Transverse colon (tissue), 4 donors: ENCODE measurements at regions not wholly inside any gene's neighbourhood (a gene's known extent, or its start where the extent isn't known, plus 50 kb on each side); places are given as distances from the start of the nearest gene placed in this dataset.

Experiments
- EP300 ChIP-seq: sonication (generic); formaldehyde crosslinking; IDR thresholded peaks from one replicate; pipeline ENCODE4 v1.6.1; 2017; ENCODE audit warnings: antibody characterized with exemption, low read depth
- POLR2A ChIP-seq: fragments of 450-650 bp; IDR thresholded peaks from one replicate; pipeline ENCODE4 v1.6.1; 2016; ENCODE audit warnings: antibody characterized with exemption, mild to moderate bottlenecking, moderate library complexity
- POLR2AphosphoS5 ChIP-seq, 3 donors: sonication (generic); formaldehyde crosslinking; IDR thresholded peaks; one replicate each; pipeline ENCODE4 v1.6.1; 2016; ENCODE audit warnings: antibody characterized with exemption in 3 of 3
- TF ChIP-seq, protein P1 (sequence below), 5 experiments: fragments of 200-600 bp in 3 of 5; fragments of 450-650 bp in 2 of 5; sonication (generic) in 3 of 5; IDR thresholded peaks; 1 replicate in 2 of 5; 2 replicates in 3 of 5; pipeline ENCODE4 v1.5.1; 2016 to 2017; ENCODE audit warnings: antibody characterized with exemption in 5 of 5, inconsistent platforms in 3 of 5, mild to moderate bottlenecking in 2 of 5, moderate library complexity in 1 of 5

DNA sequence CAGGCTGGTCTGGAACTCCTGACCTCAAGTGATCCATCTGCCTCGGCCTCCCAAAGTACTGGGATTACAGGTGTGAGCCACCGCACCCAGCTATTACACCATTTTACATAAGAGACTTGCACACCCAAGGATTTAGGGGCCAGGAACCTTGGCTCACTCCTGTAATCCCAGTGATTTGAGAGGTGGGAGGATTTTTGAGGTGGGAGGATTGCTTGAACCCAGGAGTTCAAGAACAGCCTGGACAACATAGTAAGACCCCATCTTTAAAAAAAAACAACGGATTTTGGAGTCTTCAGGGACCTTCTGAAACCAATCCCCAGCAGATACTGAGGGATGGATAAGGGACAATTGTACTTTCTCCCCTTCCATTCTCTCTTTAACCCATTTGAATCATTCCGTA, 55.3 kb upstream of the PIM1 start:
- TF ChIP-seq, protein P1, sequence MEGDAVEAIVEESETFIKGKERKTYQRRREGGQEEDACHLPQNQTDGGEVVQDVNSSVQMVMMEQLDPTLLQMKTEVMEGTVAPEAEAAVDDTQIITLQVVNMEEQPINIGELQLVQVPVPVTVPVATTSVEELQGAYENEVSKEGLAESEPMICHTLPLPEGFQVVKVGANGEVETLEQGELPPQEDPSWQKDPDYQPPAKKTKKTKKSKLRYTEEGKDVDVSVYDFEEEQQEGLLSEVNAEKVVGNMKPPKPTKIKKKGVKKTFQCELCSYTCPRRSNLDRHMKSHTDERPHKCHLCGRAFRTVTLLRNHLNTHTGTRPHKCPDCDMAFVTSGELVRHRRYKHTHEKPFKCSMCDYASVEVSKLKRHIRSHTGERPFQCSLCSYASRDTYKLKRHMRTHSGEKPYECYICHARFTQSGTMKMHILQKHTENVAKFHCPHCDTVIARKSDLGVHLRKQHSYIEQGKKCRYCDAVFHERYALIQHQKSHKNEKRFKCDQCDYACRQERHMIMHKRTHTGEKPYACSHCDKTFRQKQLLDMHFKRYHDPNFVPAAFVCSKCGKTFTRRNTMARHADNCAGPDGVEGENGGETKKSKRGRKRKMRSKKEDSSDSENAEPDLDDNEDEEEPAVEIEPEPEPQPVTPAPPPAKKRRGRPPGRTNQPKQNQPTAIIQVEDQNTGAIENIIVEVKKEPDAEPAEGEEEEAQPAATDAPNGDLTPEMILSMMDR (IDR thresholded peaks at IDR 0.05), result no peak
- TF ChIP-seq POLR2A (no peak), POLR2AphosphoS5 (IDR thresholded peaks at IDR 0.05) (no peak), EP300 (no peak)
